ENCODE measurements at regions not wholly inside any gene's neighbourhood (a gene's known extent, or its start where the extent isn't known, plus 50 kb on each side); places are given as distances from the start of the nearest gene placed in this dataset.

DNA sequence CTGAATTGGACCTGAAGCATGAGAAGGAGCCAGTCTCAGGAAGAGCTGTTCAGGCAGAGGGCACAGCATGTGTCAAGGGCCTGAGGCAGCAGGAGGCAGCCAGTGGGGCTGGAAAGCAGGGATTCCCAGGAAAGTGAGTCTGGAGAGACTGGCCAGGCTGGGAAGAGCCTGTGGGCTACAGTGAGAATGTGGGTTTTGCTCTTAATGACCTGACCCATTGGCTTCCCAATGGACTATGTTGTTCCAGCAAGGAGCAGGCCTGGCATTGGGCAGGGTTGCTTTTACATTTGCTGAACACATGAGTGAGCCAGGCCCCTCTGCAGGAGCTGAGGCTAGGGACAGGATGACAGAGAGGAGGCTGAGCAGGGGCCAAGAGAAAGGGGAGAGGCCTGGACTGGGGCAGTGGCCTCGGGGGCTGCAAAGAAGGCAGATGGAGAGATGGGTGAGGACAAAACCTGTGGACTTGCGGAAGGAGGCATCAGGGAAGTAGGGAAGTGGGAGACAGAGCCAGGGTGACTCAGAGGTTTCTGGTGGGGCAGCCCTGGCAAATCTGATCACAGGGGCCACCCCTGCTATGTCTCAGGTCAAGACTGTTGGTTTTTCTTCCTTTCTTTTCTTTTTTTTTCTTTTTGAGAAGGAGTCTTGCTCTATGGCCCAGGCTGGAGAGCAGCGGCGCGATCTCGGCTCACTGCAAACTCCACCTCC lies 65.9 kb upstream of the NEK6 start:
- Histone ChIP-seq H3K9me3 (peaks cover 0 to 12% (median 3%) of the 10 kb centered on the region in 4 donors), H3K36me3 (no peaks in the 10 kb centered on the region), H3K4me3 (no peak overlapping the region), H3K27ac (replicated peaks in 1 of 4) (peak overlapping the region in 1 of 4 donors; percentile 44), H3K4me1 (no peaks in the 10 kb centered on the region), H3K27me3 (peaks cover 0 to 21% (median 0%) of the 10 kb centered on the region in 4 donors)
- 93% methylated on average over 6 of the region's 6 CpGs for WGBS
- peak; percentile 88 for DNase-seq (ENCODE audit: extremely low spot score)
- TF ChIP-seq POLR2AphosphoS5 (IDR thresholded peaks at IDR 0.05): no peak
- TF ChIP-seq, protein P1, sequence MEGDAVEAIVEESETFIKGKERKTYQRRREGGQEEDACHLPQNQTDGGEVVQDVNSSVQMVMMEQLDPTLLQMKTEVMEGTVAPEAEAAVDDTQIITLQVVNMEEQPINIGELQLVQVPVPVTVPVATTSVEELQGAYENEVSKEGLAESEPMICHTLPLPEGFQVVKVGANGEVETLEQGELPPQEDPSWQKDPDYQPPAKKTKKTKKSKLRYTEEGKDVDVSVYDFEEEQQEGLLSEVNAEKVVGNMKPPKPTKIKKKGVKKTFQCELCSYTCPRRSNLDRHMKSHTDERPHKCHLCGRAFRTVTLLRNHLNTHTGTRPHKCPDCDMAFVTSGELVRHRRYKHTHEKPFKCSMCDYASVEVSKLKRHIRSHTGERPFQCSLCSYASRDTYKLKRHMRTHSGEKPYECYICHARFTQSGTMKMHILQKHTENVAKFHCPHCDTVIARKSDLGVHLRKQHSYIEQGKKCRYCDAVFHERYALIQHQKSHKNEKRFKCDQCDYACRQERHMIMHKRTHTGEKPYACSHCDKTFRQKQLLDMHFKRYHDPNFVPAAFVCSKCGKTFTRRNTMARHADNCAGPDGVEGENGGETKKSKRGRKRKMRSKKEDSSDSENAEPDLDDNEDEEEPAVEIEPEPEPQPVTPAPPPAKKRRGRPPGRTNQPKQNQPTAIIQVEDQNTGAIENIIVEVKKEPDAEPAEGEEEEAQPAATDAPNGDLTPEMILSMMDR (IDR thresholded peaks at IDR 0.05): no peak
- TF ChIP-seq POLR2A (IDR thresholded peaks at IDR 0.05; ENCODE audit: low read depth): no peak
- no peak for TF ChIP-seq EP300 (IDR thresholded peaks at IDR 0.05)
- intact Hi-C loops (cut with DNase I): no loop called here

DNA sequence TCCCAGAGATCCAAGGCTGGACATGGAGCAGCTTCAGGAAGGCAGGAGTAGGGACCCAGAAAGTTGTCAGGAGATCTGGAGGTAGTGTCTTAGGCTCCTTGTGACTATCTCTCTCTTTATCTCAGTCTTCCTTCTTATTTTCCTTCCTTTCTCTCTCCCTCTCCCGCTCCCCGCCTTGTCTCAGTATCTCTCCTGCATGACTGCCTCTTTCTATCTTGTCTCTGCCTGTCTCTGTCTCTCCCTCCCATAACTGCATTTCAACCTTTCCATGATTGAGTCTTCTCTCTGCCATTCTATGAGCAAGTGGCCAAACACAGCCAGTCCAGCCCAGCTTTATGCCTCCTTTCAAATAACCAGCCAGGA lies 61.0 kb upstream of the NEK6 start:
- no peaks in the 10 kb centered on the region for H3K27me3 ChIP-seq
- WGBS: 96% methylated on average over 2 of the region's 2 CpGs
- no peak overlapping the region for H3K4me3 ChIP-seq
- H3K36me3 ChIP-seq: no peaks in the 10 kb centered on the region
- H3K27ac ChIP-seq (replicated peaks in 1 of 4): no peak overlapping the region
- no peaks in the 10 kb centered on the region for H3K4me1 ChIP-seq
- H3K9me3 ChIP-seq: peaks cover 0 to 14% (median 6%) of the 10 kb centered on the region in 4 donors
- DNase-seq (ENCODE audit: extremely low spot score): no peak
- TF ChIP-seq EP300 (IDR thresholded peaks at IDR 0.05) (no peak), POLR2A (IDR thresholded peaks at IDR 0.05; ENCODE audit: low read depth) (no peak), POLR2AphosphoS5 (IDR thresholded peaks at IDR 0.05) (no peak)
- TF ChIP-seq, protein P1 (IDR thresholded peaks at IDR 0.05): no peak
- intact Hi-C loops (cut with DNase I): no loop called here

DNA sequence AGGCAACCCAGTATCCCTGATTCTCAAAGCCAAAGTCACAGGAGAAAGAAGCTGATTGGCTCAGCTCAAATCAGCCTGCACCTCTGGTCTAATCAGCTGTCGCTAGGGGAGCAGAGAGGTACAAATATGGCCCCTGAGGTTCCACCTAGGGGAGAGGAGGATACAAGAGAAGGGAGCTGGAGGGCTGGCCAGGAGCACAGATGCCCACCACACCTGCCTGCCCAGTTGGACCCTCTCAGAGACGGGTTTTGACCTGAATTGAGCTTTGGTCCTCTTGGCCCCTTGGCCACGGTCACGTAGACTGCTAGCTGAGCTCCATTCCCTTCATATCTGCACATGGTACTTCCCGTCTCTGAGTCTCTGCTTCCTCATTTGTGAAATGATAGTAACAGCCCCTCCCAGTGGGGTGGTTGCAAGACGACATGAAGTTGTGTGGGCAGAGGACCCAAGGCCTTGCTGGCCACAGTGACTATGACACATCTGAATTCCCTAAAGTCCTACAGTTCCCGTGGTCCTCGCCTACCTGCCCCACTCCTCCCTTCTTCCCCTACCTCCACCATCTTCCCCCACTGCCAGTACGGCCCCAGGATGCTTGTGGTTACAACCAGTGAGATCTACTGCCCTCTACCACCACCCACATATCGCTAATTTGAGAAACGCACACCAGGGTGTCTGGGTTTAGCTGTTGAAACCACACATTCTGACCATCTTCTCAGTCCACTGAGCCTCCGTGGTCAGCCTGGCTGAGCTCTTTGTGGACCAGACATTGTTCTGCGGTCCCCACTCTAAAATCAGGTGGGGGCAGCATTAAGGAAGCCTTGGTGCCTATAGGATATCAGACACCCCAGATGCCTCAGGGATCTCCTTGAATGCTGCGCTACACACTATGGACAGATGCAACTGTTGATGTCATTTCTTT lies 60.3 kb upstream of the NEK6 start:
- intact Hi-C loops (cut with DNase I): no loop called here
- no peak for DNase-seq (ENCODE audit: extremely low spot score)
- H3K9me3 ChIP-seq: peaks cover 0 to 14% (median 6%) of the 10 kb centered on the region in 4 donors
- TF ChIP-seq EP300 (IDR thresholded peaks at IDR 0.05): no peak
- no peak for TF ChIP-seq POLR2A (IDR thresholded peaks at IDR 0.05; ENCODE audit: low read depth)
- TF ChIP-seq POLR2AphosphoS5 (IDR thresholded peaks at IDR 0.05): no peak
- TF ChIP-seq, protein P1 (IDR thresholded peaks at IDR 0.05): no peak
- H3K36me3 ChIP-seq: no peaks in the 10 kb centered on the region
- WGBS: 68% methylated on average over 14 of the region's 14 CpGs
- H3K4me1 ChIP-seq: no peaks in the 10 kb centered on the region
- no peaks in the 10 kb centered on the region for H3K27me3 ChIP-seq
- no peak overlapping the region for H3K4me3 ChIP-seq
- no peak overlapping the region for H3K27ac ChIP-seq (replicated peaks in 1 of 4)

DNA sequence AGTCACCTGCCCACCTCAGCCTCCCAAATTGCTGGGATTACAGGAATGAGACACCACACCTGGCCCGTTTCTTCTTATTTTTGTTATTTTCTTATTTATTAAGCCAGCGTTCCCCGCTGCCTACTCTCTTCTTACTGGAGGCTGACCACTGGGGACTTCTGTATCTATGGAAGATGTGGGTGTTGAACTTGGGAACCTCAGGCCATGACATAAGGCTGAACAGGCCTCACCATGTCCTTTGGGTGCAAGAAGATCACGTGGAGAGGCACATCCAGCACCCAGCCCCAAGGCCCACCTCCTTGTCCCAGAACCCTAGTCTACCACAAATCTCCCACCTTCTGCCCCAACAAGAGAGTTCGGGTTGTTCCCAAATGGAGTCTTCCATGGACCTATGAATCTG lies 59.4 kb upstream of the NEK6 start:
- Histone ChIP-seq H3K9me3 (peaks cover 0 to 14% (median 6%) of the 10 kb centered on the region in 4 donors), H3K4me3 (no peak overlapping the region), H3K27me3 (no peaks in the 10 kb centered on the region), H3K4me1 (peaks cover 0 to 5% (median 0%) of the 10 kb centered on the region in 4 donors), H3K27ac (replicated peaks in 1 of 4) (no peak overlapping the region), H3K36me3 (no peaks in the 10 kb centered on the region)
- TF ChIP-seq POLR2A (IDR thresholded peaks at IDR 0.05; ENCODE audit: low read depth) (no peak), EP300 (IDR thresholded peaks at IDR 0.05) (no peak), POLR2AphosphoS5 (IDR thresholded peaks at IDR 0.05) (no peak)
- TF ChIP-seq, protein P1 (IDR thresholded peaks at IDR 0.05): no peak
- WGBS: 87% methylated on average over 5 of the region's 5 CpGs
- intact Hi-C loops (cut with DNase I): no loop called here
- no peak for DNase-seq (ENCODE audit: extremely low spot score)
